H9 (cell line): ENCODE measurements at regions not wholly inside any gene's neighbourhood (a gene's known extent, or its start where the extent isn't known, plus 50 kb on each side); places are given as distances from the start of the nearest gene placed in this dataset.

Experiments
- DNase-seq: peaks from one replicate; pipeline ENCODE4 v3.0.0-alpha.2; 2017
- H2AFZ ChIP-seq: one replicate; pipeline ENCODE4 v1.6.1; 2013; ENCODE audit warnings: mild to moderate bottlenecking, low read length, control low read depth, moderate library complexity
- H2AK5ac ChIP-seq: 2 replicates; pipeline ENCODE4 v1.6.1; 2013; ENCODE audit warnings: low read length, control low read depth, mixed read lengths; ENCODE audit not compliant: insufficient read length
- H2BK120ac ChIP-seq: one replicate; pipeline ENCODE4 v1.6.1; 2013; ENCODE audit warnings: low read depth, mild to moderate bottlenecking, low read length, control low read depth, inconsistent platforms; ENCODE audit not compliant: poor library complexity, severe bottlenecking
- H2BK12ac ChIP-seq: 2 replicates; pipeline ENCODE4 v1.6.1; 2013; ENCODE audit warnings: low read length, control low read depth, mixed read lengths, low read depth; ENCODE audit not compliant: insufficient read length
- H2BK15ac ChIP-seq: 2 replicates; pipeline ENCODE4 v1.6.1; 2013; ENCODE audit warnings: low read depth, low read length, control low read depth
- H2BK20ac ChIP-seq: one replicate; pipeline ENCODE4 v1.6.1; 2013; ENCODE audit warnings: low read depth, mild to moderate bottlenecking, low read length, control low read depth, inconsistent platforms; ENCODE audit not compliant: poor library complexity, severe bottlenecking
- H2BK5ac ChIP-seq: 2 replicates; pipeline ENCODE4 v1.6.1; 2013; ENCODE audit warnings: low read length, control low read depth, mixed read lengths; ENCODE audit not compliant: insufficient read length
- H3K14ac ChIP-seq: 2 replicates; pipeline ENCODE4 v1.6.1; 2013; ENCODE audit warnings: low read length, control low read depth; ENCODE audit not compliant: insufficient read depth
- H3K18ac ChIP-seq: 2 replicates; pipeline ENCODE4 v1.6.1; 2013; ENCODE audit warnings: low read depth, mild to moderate bottlenecking, mixed read lengths, low read length, control low read depth; ENCODE audit not compliant: insufficient read length
- H3K23ac ChIP-seq: 2 replicates; pipeline ENCODE4 v1.6.1; 2013; ENCODE audit warnings: low read length, control low read depth, mixed read lengths, low read depth; ENCODE audit not compliant: insufficient read length
- H3K23me2 ChIP-seq: 2 replicates; pipeline ENCODE4 v1.6.1; 2013; ENCODE audit warnings: low read depth, mild to moderate bottlenecking, mixed read lengths, low read length, control low read depth; ENCODE audit not compliant: insufficient read length, poor library complexity, severe bottlenecking
- H3K27ac ChIP-seq: 2 replicates; pipeline ENCODE4 v1.5.1; 2013; ENCODE audit warnings: low read length, control low read depth, mixed read lengths, low read depth; ENCODE audit not compliant: insufficient read length
- H3K27me3 ChIP-seq: 2 replicates; pipeline ENCODE4 v1.6.1; 2013; ENCODE audit warnings: low read length, control low read depth, inconsistent platforms; ENCODE audit not compliant: insufficient read depth
- H3K4ac ChIP-seq: 2 replicates; pipeline ENCODE4 v1.6.1; 2013; ENCODE audit warnings: low read depth, mild to moderate bottlenecking, control low read depth, inconsistent platforms, low read length, moderate library complexity
- H3K4me1 ChIP-seq: 2 replicates; pipeline ENCODE4 v1.6.1; 2013; ENCODE audit warnings: low read length, control low read depth, inconsistent platforms; ENCODE audit not compliant: insufficient read depth
- H3K4me2 ChIP-seq: 2 replicates; pipeline ENCODE4 v1.6.1; 2013; ENCODE audit warnings: low read length, control low read depth, mixed read lengths; ENCODE audit not compliant: insufficient read length, insufficient read depth
- H3K56ac ChIP-seq: 2 replicates; pipeline ENCODE4 v1.6.1; 2013; ENCODE audit warnings: low read depth, mild to moderate bottlenecking, mixed read lengths, low read length, control low read depth; ENCODE audit not compliant: insufficient read length
- H3K79me1 ChIP-seq: 2 replicates; pipeline ENCODE4 v1.6.1; 2013; ENCODE audit warnings: low read depth, mild to moderate bottlenecking, moderate library complexity, low read length, control low read depth, inconsistent platforms; ENCODE audit not compliant: insufficient read depth, poor library complexity, severe bottlenecking
- H3K79me2 ChIP-seq: 2 replicates; pipeline ENCODE4 v1.6.1; 2013; ENCODE audit warnings: low read length, control low read depth, inconsistent platforms; ENCODE audit not compliant: insufficient read depth
- H3K9ac ChIP-seq: 2 replicates; pipeline ENCODE4 v1.6.1; 2013; ENCODE audit warnings: low read length, control low read depth, mixed read lengths; ENCODE audit not compliant: insufficient read length; ENCODE audit errors: extremely low read depth
- H3K9me3 ChIP-seq: one replicate; pipeline ENCODE4 v1.6.1; 2013; ENCODE audit warnings: low read depth, low read length, inconsistent platforms; ENCODE audit not compliant: control insufficient read depth
- H3T11ph ChIP-seq: one replicate; pipeline ENCODE4 v1.6.1; 2013; ENCODE audit warnings: mild to moderate bottlenecking, low read length, control low read depth, inconsistent platforms
- H4K20me1 ChIP-seq: one replicate; pipeline ENCODE4 v1.6.1; 2013; ENCODE audit not compliant: control insufficient read depth, insufficient read length, insufficient read depth
- H4K5ac ChIP-seq: 2 replicates; pipeline ENCODE4 v1.6.1; 2013; ENCODE audit warnings: low read depth, mild to moderate bottlenecking, mixed read lengths, low read length, control low read depth; ENCODE audit not compliant: insufficient read length
- H4K8ac ChIP-seq: replicated peaks from 2 replicates; pipeline ENCODE4 v1.6.1; 2013; ENCODE audit warnings: low read length, control low read depth, mixed read lengths, low read depth; ENCODE audit not compliant: insufficient read length
- H4K91ac ChIP-seq: 2 replicates; pipeline ENCODE4 v1.6.1; 2013; ENCODE audit warnings: low read depth, mild to moderate bottlenecking, moderate library complexity, mixed read lengths, low read length, control low read depth; ENCODE audit not compliant: insufficient read length
- H3K27ac Mint-ChIP-seq, 3 experiments: 2 replicates in 2 of 3; 3 replicates in 1 of 3; pipeline ENCODE4 v1.8.0; 2020 to 2021; ENCODE audit warnings: mixed read lengths in 3 of 3, mild to moderate bottlenecking in 1 of 3, moderate library complexity in 1 of 3
- H3K27me3 Mint-ChIP-seq: 2 replicates; pipeline ENCODE4 v1.8.0; 2021; ENCODE audit warnings: low read depth, mild to moderate bottlenecking, moderate library complexity, mixed read lengths
- H3K36me3 Mint-ChIP-seq, 3 experiments: 2 replicates in 2 of 3; 3 replicates in 1 of 3; pipeline ENCODE4 v1.8.0; 2020 to 2021; ENCODE audit warnings: low read depth in 3 of 3, mixed read lengths in 3 of 3; ENCODE audit not compliant: insufficient read depth in 1 of 3
- H3K4me1 Mint-ChIP-seq, 2 experiments: 2 replicates each; pipeline ENCODE4 v1.8.0; 2020; ENCODE audit warnings: mixed read lengths in 2 of 2
- H3K4me3 Mint-ChIP-seq, 2 experiments: 2 replicates in 1 of 2; 3 replicates in 1 of 2; pipeline ENCODE4 v1.8.0; 2020 to 2021; ENCODE audit warnings: mild to moderate bottlenecking in 2 of 2, mixed read lengths in 2 of 2, moderate library complexity in 1 of 2
- H3K9me3 Mint-ChIP-seq, 2 experiments: 2 replicates in 1 of 2; 3 replicates in 1 of 2; pipeline ENCODE4 v1.8.0; 2020; ENCODE audit warnings: mild to moderate bottlenecking in 2 of 2, mixed read lengths in 2 of 2, moderate library complexity in 1 of 2
- WGBS: extraction: QIAGEN DNeasy Blood & Tissue Kit; methylation state at CpG from one replicate; pipeline ENCODE4 v1.1.7; 2013; ENCODE audit warnings: missing lambda C conversion rate, low lambda C conversion rate, mixed read lengths; ENCODE audit not compliant: insufficient read length; ENCODE audit errors: extremely low coverage; 5-methylcytosine and 5-hydroxymethylcytosine counted together
- TF ChIP-seq, protein P1 (sequence below): fragments of 200-600 bp; sonication (generic); conservative IDR thresholded peaks from 3 replicates; pipeline ENCODE4 v1.8.0; 2021; ENCODE audit warnings: antibody characterized with exemption, mild to moderate bottlenecking

DNA sequence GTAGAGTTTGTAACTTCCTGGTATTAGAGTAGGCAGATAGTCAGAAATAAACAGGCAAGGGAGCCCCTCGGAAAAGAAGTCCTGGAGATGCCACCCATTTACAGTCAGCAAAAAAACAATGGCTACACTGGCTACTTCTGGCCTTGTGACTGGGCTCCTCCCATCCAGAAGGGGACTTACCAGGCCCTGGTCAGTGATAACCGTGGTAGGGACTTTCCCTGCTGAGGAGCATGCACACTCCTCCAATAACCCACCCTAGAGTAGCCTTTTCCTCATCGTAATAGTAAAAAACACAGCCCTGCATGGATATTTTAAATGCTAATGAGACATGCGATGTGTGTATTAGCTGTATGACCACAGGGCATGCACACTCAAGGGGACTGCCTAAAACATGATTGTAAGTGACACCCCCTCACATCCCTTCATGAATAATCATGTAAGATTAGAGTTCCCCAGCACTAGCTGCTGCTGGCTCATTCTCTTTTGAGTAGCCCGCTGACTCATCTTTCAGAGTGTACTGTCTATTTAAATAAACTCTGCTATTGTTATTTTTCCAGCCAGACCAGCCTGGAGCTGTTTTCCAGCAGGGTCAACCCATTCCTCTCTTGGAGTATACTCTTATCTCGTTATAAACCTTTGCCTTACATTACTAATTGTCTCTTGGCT, 413.8 kb upstream of the TMTC1 start:
- H3K4ac ChIP-seq, result no peak overlapping the region
- H2AFZ ChIP-seq, result no peak overlapping the region
- H3K18ac ChIP-seq, result no peak overlapping the region
- H2BK120ac ChIP-seq, result no peak overlapping the region
- no peaks in the 10 kb centered on the region; the same call in 1 of the 2 replicates for H3K27me3 ChIP-seq
- H4K5ac ChIP-seq, result no peak overlapping the region
- Mint-ChIP-seq H3K27me3 (peaks cover 27% of the 10 kb centered on the region), H3K4me3 (no peak overlapping the region), H3K4me1 (peaks cover 28 to 29% of the 10 kb centered on the region in 2 experiments), H3K9me3 (no peaks in the 10 kb centered on the region), H3K27ac (no peak overlapping the region), H3K36me3 (no peaks in the 10 kb centered on the region)
- DNase-seq, result no peak
- H2BK15ac ChIP-seq, result no peak overlapping the region
- no peak overlapping the region for H3K14ac ChIP-seq
- no peak overlapping the region for H3T11ph ChIP-seq
- H3K23ac ChIP-seq, result no peak overlapping the region
- no peak overlapping the region for H2BK20ac ChIP-seq
- H3K4me2 ChIP-seq, result no peak overlapping the region
- H4K20me1 ChIP-seq, result no peaks in the 10 kb centered on the region
- no peak overlapping the region for H2BK5ac ChIP-seq
- H3K23me2 ChIP-seq, result no peaks in the 10 kb centered on the region
- H3K56ac ChIP-seq, result no peak overlapping the region
- H3K79me1 ChIP-seq, result no peaks in the 10 kb centered on the region
- H3K9me3 ChIP-seq, result no peaks in the 10 kb centered on the region
- no peaks in the 10 kb centered on the region for H3K4me1 ChIP-seq
- no peak overlapping the region for H4K8ac ChIP-seq
- no CpG with 5 or more reads among the region's 6 CpGs for WGBS
- no peak overlapping the region for H2BK12ac ChIP-seq
- H3K79me2 ChIP-seq, result no peaks in the 10 kb centered on the region
- TF ChIP-seq, protein P1, sequence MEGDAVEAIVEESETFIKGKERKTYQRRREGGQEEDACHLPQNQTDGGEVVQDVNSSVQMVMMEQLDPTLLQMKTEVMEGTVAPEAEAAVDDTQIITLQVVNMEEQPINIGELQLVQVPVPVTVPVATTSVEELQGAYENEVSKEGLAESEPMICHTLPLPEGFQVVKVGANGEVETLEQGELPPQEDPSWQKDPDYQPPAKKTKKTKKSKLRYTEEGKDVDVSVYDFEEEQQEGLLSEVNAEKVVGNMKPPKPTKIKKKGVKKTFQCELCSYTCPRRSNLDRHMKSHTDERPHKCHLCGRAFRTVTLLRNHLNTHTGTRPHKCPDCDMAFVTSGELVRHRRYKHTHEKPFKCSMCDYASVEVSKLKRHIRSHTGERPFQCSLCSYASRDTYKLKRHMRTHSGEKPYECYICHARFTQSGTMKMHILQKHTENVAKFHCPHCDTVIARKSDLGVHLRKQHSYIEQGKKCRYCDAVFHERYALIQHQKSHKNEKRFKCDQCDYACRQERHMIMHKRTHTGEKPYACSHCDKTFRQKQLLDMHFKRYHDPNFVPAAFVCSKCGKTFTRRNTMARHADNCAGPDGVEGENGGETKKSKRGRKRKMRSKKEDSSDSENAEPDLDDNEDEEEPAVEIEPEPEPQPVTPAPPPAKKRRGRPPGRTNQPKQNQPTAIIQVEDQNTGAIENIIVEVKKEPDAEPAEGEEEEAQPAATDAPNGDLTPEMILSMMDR, result no peak
- no peak overlapping the region for H3K27ac ChIP-seq
- no peak overlapping the region for H4K91ac ChIP-seq
- H2AK5ac ChIP-seq, result no peak overlapping the region
- H3K9ac ChIP-seq, result no peak overlapping the region
